ENCODE measurements at regions not wholly inside any gene's neighbourhood (a gene's known extent, or its start where the extent isn't known, plus 50 kb on each side); places are given as distances from the start of the nearest gene placed in this dataset.

- TF ChIP-seq CTCF (conservative IDR thresholded peaks at IDR 0.05 in 1 of 2, IDR thresholded peaks at IDR 0.05 in 1 of 2; ENCODE audit: low read depth in 1 of 2, low read length in 2 of 2) (no peak), EZH2 (IDR thresholded peaks at IDR 0.05; ENCODE audit: low read length, missing control alignments) (no peak)
These were observed 222.1 kb downstream of the NUAK1 start for GRCh38 chr12:105916760-105917039.

All from fibroblast of lung (primary cell).